ENCODE measurements at regions not wholly inside any gene's neighbourhood (a gene's known extent, or its start where the extent isn't known, plus 50 kb on each side); places are given as distances from the start of the nearest gene placed in this dataset.

DNA sequence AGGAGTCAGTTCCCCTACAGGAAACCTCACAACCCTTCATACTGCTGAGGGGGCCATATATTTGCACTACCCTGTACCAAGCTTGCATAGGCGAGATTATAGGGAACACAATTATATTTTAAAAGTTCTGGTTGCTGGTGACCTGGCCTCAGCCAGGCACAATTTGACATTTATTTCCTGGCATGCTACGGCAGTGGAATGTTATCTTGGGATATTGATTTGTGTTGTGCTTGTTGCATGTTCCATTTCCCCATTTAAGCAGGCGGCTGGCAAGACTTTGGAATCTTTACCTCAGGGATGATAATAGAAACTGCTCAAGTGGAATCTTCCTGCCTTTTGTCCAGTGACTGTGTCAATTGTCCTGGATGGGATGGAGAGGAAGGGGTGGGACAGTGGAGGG, 67.0 kb upstream of the RPS23 start:
- peaks cover 36% of the 10 kb centered on the region for H3K4me1 Mint-ChIP-seq
- TF ChIP-seq EZH2phosphoT487 (IDR thresholded peaks at IDR 0.05), result no peak
- TF ChIP-seq EZH2 (IDR thresholded peaks at IDR 0.05), result no peak
- TF ChIP-seq, protein P1, sequence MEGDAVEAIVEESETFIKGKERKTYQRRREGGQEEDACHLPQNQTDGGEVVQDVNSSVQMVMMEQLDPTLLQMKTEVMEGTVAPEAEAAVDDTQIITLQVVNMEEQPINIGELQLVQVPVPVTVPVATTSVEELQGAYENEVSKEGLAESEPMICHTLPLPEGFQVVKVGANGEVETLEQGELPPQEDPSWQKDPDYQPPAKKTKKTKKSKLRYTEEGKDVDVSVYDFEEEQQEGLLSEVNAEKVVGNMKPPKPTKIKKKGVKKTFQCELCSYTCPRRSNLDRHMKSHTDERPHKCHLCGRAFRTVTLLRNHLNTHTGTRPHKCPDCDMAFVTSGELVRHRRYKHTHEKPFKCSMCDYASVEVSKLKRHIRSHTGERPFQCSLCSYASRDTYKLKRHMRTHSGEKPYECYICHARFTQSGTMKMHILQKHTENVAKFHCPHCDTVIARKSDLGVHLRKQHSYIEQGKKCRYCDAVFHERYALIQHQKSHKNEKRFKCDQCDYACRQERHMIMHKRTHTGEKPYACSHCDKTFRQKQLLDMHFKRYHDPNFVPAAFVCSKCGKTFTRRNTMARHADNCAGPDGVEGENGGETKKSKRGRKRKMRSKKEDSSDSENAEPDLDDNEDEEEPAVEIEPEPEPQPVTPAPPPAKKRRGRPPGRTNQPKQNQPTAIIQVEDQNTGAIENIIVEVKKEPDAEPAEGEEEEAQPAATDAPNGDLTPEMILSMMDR (IDR thresholded peaks at IDR 0.05), result no peak
- peak overlapping the region; percentile 61 for H3K27ac Mint-ChIP-seq
- H3K4me3 ChIP-seq, result no peak overlapping the region
- H3K36me3 Mint-ChIP-seq, result no peaks in the 10 kb centered on the region
- peaks cover 9% of the 10 kb centered on the region for H3K4me1 ChIP-seq
- no peak overlapping the region for H3K4me2 ChIP-seq
- no peak overlapping the region for H3K9ac ChIP-seq
- H3K27me3 Mint-ChIP-seq (ENCODE audit: insufficient read depth, low read depth), result peaks cover 7% of the 10 kb centered on the region
- no peak overlapping the region for H2AFZ ChIP-seq (replicated peaks)
- H3K36me3 ChIP-seq, result no peaks in the 10 kb centered on the region
- H3K79me2 ChIP-seq (ENCODE audit: low read depth), result no peaks in the 10 kb centered on the region
- H3K9me3 ChIP-seq (ENCODE audit: low read depth), result no peaks in the 10 kb centered on the region
- H3K27ac ChIP-seq, result no peak overlapping the region
- no peak for DNase-seq (ENCODE audit: low spot score)
- no peaks in the 10 kb centered on the region for H3F3A ChIP-seq (ENCODE audit: low read depth)
- H3K27me3 ChIP-seq, result no peaks in the 10 kb centered on the region
- no peak overlapping the region for H3K4me3 Mint-ChIP-seq
- no peaks in the 10 kb centered on the region for H3K9me3 Mint-ChIP-seq
- no peaks in the 10 kb centered on the region for H4K20me1 ChIP-seq (ENCODE audit: low read depth)

DNA sequence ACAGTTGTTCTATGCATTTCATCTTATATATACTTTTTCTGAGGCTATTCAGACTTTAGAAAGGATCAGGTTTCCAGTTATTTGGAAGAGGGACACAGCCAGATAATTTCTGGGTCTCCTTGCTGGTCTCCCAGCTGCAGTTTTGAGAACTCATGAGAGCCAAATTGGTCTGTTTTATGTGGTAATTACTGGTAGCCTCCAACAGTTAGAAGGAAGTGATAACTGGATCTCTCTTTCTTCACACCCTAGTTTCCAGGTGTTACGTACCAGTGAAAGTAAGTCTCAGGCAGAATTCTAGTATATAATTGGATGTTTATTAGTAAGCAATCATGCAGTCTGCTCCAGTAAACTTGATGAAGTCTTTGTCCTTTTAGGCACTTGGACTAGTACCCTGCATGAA, 63.2 kb upstream of the RPS23 start:
- Histone ChIP-seq H3K27ac (no peak overlapping the region), H3K79me2 (ENCODE audit: low read depth) (no peaks in the 10 kb centered on the region), H3K4me2 (no peak overlapping the region), H3K9ac (no peak overlapping the region), H2AFZ (replicated peaks) (no peak overlapping the region), H3K9me3 (ENCODE audit: low read depth) (no peaks in the 10 kb centered on the region), H4K20me1 (ENCODE audit: low read depth) (no peaks in the 10 kb centered on the region), H3K36me3 (no peaks in the 10 kb centered on the region), H3F3A (ENCODE audit: low read depth) (no peaks in the 10 kb centered on the region), H3K27me3 (no peaks in the 10 kb centered on the region), H3K4me3 (no peak overlapping the region), H3K4me1 (no peaks in the 10 kb centered on the region)
- TF ChIP-seq EZH2phosphoT487 (IDR thresholded peaks at IDR 0.05) (no peak), EZH2 (IDR thresholded peaks at IDR 0.05) (no peak)
- TF ChIP-seq, protein P1 (IDR thresholded peaks at IDR 0.05), result no peak
- peaks cover 22% of the 10 kb centered on the region for H3K4me1 Mint-ChIP-seq
- no peaks in the 10 kb centered on the region for H3K36me3 Mint-ChIP-seq
- H3K27me3 Mint-ChIP-seq (ENCODE audit: insufficient read depth, low read depth), result peaks cover 6% of the 10 kb centered on the region
- no peak overlapping the region for H3K27ac Mint-ChIP-seq
- DNase-seq (ENCODE audit: low spot score), result no peak
- H3K9me3 Mint-ChIP-seq, result no peaks in the 10 kb centered on the region
- H3K4me3 Mint-ChIP-seq, result no peak overlapping the region

DNA sequence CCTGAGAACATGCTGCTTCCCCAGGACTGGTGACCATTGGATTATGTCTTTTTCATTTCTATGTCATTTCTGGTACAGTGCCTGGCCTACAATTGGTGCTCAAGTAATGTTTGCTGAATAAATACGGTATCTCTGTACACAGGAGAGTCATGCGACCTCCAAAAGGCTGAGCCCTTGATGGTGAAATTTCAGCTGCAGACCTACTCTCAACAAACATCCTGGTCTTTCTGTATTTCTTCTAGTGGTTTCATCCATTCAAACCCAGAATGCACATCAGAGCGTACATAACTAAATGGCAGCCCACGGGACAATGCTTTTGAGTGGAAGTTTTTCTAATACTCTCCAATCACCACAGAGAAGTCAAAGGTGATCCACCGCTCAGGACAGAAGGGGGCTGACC, 62.6 kb upstream of the RPS23 start:
- H3K27ac ChIP-seq, result no peak overlapping the region
- Mint-ChIP-seq H3K27me3 (ENCODE audit: insufficient read depth, low read depth) (peaks cover 6% of the 10 kb centered on the region), H3K4me3 (no peak overlapping the region), H3K27ac (no peak overlapping the region), H3K4me1 (peaks cover 20% of the 10 kb centered on the region), H3K36me3 (no peaks in the 10 kb centered on the region), H3K9me3 (no peaks in the 10 kb centered on the region)
- H3K36me3 ChIP-seq, result no peaks in the 10 kb centered on the region
- no peak overlapping the region for H3K9ac ChIP-seq
- H3K4me3 ChIP-seq, result no peak overlapping the region
- TF ChIP-seq, protein P1 (IDR thresholded peaks at IDR 0.05), result no peak
- TF ChIP-seq EZH2 (IDR thresholded peaks at IDR 0.05) (no peak), EZH2phosphoT487 (IDR thresholded peaks at IDR 0.05) (no peak)
- H3K4me2 ChIP-seq, result no peak overlapping the region
- H3K79me2 ChIP-seq (ENCODE audit: low read depth), result no peaks in the 10 kb centered on the region
- no peak overlapping the region for H2AFZ ChIP-seq (replicated peaks)
- no peaks in the 10 kb centered on the region for H4K20me1 ChIP-seq (ENCODE audit: low read depth)
- no peaks in the 10 kb centered on the region for H3K9me3 ChIP-seq (ENCODE audit: low read depth)
- no peak for DNase-seq (ENCODE audit: low spot score)
- no peaks in the 10 kb centered on the region for H3K4me1 ChIP-seq
- H3K27me3 ChIP-seq, result no peaks in the 10 kb centered on the region
- no peaks in the 10 kb centered on the region for H3F3A ChIP-seq (ENCODE audit: low read depth)
